ENCODE measurements at regions not wholly inside any gene's neighbourhood (a gene's known extent, or its start where the extent isn't known, plus 50 kb on each side); places are given as distances from the start of the nearest gene placed in this dataset.

DNA sequence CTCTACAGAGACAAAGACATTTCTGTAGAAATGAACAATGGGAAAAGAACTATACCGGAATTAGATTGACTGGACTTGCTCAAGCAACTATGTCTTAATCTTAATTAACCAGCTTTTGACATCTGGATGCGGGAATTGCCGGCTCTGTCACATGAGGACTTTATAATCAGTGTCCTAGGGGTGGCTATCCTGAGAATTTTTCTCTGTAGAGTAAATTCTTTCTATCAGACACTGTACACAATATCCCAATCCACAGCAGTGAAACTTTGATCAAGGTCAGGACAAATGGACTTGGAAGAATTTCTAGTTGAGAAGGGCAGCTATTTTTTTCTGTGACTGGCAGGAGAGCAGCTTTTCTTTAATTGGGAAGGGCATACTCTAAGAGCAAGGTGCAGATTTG is 322.1 kb downstream of the HRH4 start:
- Histone ChIP-seq H3K9ac (replicated peaks in 1 of 4; ENCODE audit: extremely low read depth in 1 of 4, low read depth in 3 of 4, low read length in 3 of 4) (no peak overlapping the region), H3K23ac (ENCODE audit: insufficient read length) (no peak overlapping the region), H3K36me3 (ENCODE audit: control insufficient read depth in 2 of 4, insufficient read depth in 4 of 4, low read length in 3 of 4) (no peaks in the 10 kb centered on the region), H3K18ac (ENCODE audit: extremely low read depth, low read length) (no peak overlapping the region), H2BK20ac (ENCODE audit: low read length) (no peak overlapping the region), H4K20me1 (replicated peaks in 1 of 2; ENCODE audit: control insufficient read depth in 1 of 2, insufficient read depth in 2 of 2, low read length in 2 of 2) (no peaks in the 10 kb centered on the region), H3K23me2 (ENCODE audit: low read depth, low read length) (no peaks in the 10 kb centered on the region), H2AK5ac (ENCODE audit: low read depth, low read length) (no peak overlapping the region), H3K27ac (ENCODE audit: low read depth, low read length) (no peak overlapping the region), H2BK5ac (ENCODE audit: low read depth, low read length) (no peak overlapping the region), H3K4me1 (replicated peaks in 1 of 4; ENCODE audit: control insufficient read depth in 3 of 4, insufficient read depth in 4 of 4, low read length in 3 of 4) (peaks cover 0 to 4% (median 0%) of the 10 kb centered on the region in 4 experiments; a peak in 1 of 7 replicates), H3K27me3 (replicated peaks in 1 of 4; ENCODE audit: control insufficient read depth in 3 of 4, extremely low read depth in 1 of 4, insufficient read depth in 3 of 4, low read length in 3 of 4) (no peaks in the 10 kb centered on the region), H2AFZ (ENCODE audit: low read length) (no peak overlapping the region), H4K8ac (ENCODE audit: extremely low read depth, insufficient read depth, low read length) (no peak overlapping the region), H2BK12ac (ENCODE audit: low read depth, low read length) (no peak overlapping the region), H3K4ac (replicated peaks; ENCODE audit: insufficient read length, low read depth, low read length) (no peak overlapping the region), H3K79me2 (ENCODE audit: control insufficient read depth in 1 of 2, insufficient read depth in 2 of 2, low read length in 2 of 2) (no peaks in the 10 kb centered on the region), H4K5ac (ENCODE audit: insufficient read length, low read depth, low read length) (no peak overlapping the region), H2BK120ac (replicated peaks; ENCODE audit: low read depth, low read length) (no peak overlapping the region), H3K4me3 (ENCODE audit: extremely low read depth in 1 of 4, insufficient read depth in 2 of 4, low read depth in 3 of 4, low read length in 4 of 4) (no peak overlapping the region), H3K56ac (replicated peaks; ENCODE audit: insufficient read length, low read depth, low read length) (no peak overlapping the region), H3K14ac (ENCODE audit: insufficient read length) (no peak overlapping the region), H3K4me2 (ENCODE audit: insufficient read depth in 1 of 2, low read depth in 2 of 2, low read length in 2 of 2) (no peak overlapping the region), H3K79me1 (ENCODE audit: low read depth, low read length) (no peaks in the 10 kb centered on the region), H4K91ac (replicated peaks; ENCODE audit: insufficient read length, low read length) (no peak overlapping the region), H2BK15ac (ENCODE audit: low read length) (no peak overlapping the region), H3K9me3 (ENCODE audit: insufficient read depth in 2 of 2, low read depth in 1 of 2, low read length in 1 of 2) (no peaks in the 10 kb centered on the region)
- no peak for FAIRE-seq
- no peak for DNase-seq (ENCODE audit: low read depth in 1 of 2, low spot score in 2 of 2)
- 89% methylated on average over 3 of the region's 3 CpGs; no CpG with 5 or more reads in 1 of the 2 experiments for WGBS, 2 experiments (ENCODE audit: extremely low coverage in 1 of 2, insufficient coverage in 1 of 2, insufficient read length in 1 of 2, insufficient replicate concordance in 2 of 2, low coverage in 1 of 2, low lambda C conversion rate in 2 of 2, missing lambda C conversion rate in 1 of 2)
- CTCF ChIA-PET (ENCODE audit: partially characterized antibody): no interaction called here
- TF ChIP-seq PHF8 (conservative IDR thresholded peaks at IDR 0.05; ENCODE audit: low read depth, low read length): no peak
- TF ChIP-seq CBX5 (IDR thresholded peaks at IDR 0.05; ENCODE audit: low read depth, low read length): no peak
- POLR2A ChIA-PET (ENCODE audit: partially characterized antibody): no interaction called here
